Activated naive CD8-positive, alpha-beta T cell treated with anti-CD3 and anti-CD28 coated beads, Interleukin-2, amount 50 U/mL, for 24 hours (primary cell): ENCODE measurements at regions not wholly inside any gene's neighbourhood (a gene's known extent, or its start where the extent isn't known, plus 50 kb on each side); places are given as distances from the start of the nearest gene placed in this dataset.

Experiments
- ATAC-seq: fragments of 150-1000 bp; cut with Tn5 transposase; one replicate; pipeline ENCODE4 v1.10.0; 2021
- DNase-seq: peaks from one replicate; pipeline ENCODE4 v3.0.0; 2021
- H3K27ac Mint-ChIP-seq: one replicate; pipeline ENCODE4 v1.8.0; 2021; ENCODE audit warnings: mild to moderate bottlenecking, mixed read lengths
- H3K27me3 Mint-ChIP-seq: one replicate; pipeline ENCODE4 v1.8.0; 2021; ENCODE audit warnings: mixed read lengths
- H3K36me3 Mint-ChIP-seq: one replicate; pipeline ENCODE4 v1.8.0; 2021; ENCODE audit warnings: low read depth, mixed read lengths
- H3K4me1 Mint-ChIP-seq: one replicate; pipeline ENCODE4 v1.8.0; 2021; ENCODE audit warnings: mixed read lengths
- H3K4me3 Mint-ChIP-seq: one replicate; pipeline ENCODE4 v1.8.0; 2021; ENCODE audit warnings: mild to moderate bottlenecking, moderate library complexity, mixed read lengths
- H3K9me3 Mint-ChIP-seq: one replicate; pipeline ENCODE4 v1.8.0; 2021; ENCODE audit warnings: mixed read lengths

DNA sequence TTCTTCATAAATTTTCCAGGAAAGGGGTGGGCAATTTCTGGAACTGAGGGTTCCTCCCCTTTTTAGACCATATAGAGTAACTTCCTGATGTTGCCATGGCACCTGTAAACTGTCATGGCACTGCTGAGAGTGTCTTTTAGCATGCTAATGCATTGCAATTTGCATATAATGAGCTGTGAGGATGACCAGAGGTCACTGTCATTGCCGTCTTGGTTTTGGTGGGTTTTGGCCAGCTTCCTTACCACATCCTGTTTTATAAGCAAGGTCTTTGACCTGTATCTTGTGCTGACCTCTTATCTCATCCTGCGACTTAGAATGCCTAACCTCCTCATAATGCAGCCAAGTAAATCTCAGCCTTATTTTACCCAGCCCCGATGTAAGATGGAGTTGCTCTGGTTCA is 577.8 kb downstream of the NLGN4X start:
- Mint-ChIP-seq H3K36me3 (no peaks in the 10 kb centered on the region), H3K27me3 (no peaks in the 10 kb centered on the region), H3K4me1 (no peaks in the 10 kb centered on the region), H3K9me3 (peaks cover 9% of the 10 kb centered on the region), H3K27ac (no peak overlapping the region), H3K4me3 (no peak overlapping the region)
- DNase-seq = no peak
- ATAC-seq = no peak

- DNase-seq (no peak), ATAC-seq (no peak)
- no peak overlapping the region for H3K27ac Mint-ChIP-seq
- H3K4me3 Mint-ChIP-seq = no peak overlapping the region
- H3K27me3 Mint-ChIP-seq = no peaks in the 10 kb centered on the region
- H3K9me3 Mint-ChIP-seq = peaks cover 10% of the 10 kb centered on the region
- H3K36me3 Mint-ChIP-seq = no peaks in the 10 kb centered on the region
- no peaks in the 10 kb centered on the region for H3K4me1 Mint-ChIP-seq
Observed at GRCh38 chrX:5648941-5649568, 579.6 kb downstream of the NLGN4X start.

GRCh38 chrX:5646818-5647217 is 581.8 kb downstream of the NLGN4X start:
- no peaks in the 10 kb centered on the region for H3K4me1 Mint-ChIP-seq

DNA sequence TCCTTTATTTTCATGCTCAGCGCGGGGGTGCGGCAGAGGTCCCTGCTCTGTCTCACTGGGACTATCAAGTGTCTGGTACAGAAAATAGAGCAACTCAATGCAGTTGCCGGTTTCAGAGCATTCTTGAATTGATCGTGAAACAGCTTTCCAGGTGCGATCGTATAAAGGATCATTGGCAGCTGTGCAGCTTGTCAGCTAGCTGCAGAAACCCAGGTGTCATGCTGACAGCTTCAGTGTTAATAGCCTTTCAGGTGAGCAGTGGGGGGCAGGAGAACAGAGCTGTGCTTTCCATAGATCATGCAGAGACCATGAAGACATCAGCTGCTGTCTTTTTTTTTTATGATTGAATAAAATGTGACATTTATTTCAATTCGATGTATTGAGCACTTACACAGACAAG is 583.9 kb downstream of the NLGN4X start:
- Mint-ChIP-seq H3K4me1 (no peaks in the 10 kb centered on the region), H3K9me3 (peaks cover 10% of the 10 kb centered on the region), H3K27me3 (no peaks in the 10 kb centered on the region), H3K4me3 (no peak overlapping the region), H3K27ac (no peak overlapping the region), H3K36me3 (no peaks in the 10 kb centered on the region)
- ATAC-seq = no peak
- DNase-seq = no peak

More at GRCh38 chrX:5646818-5647217, 581.8 kb downstream of the NLGN4X start:
- DNase-seq (no peak), ATAC-seq (no peak)
- H3K27me3 Mint-ChIP-seq = no peaks in the 10 kb centered on the region
- H3K27ac Mint-ChIP-seq = no peak overlapping the region
- H3K36me3 Mint-ChIP-seq = no peaks in the 10 kb centered on the region
- H3K4me3 Mint-ChIP-seq = no peak overlapping the region
- H3K9me3 Mint-ChIP-seq = peaks cover 10% of the 10 kb centered on the region

DNA sequence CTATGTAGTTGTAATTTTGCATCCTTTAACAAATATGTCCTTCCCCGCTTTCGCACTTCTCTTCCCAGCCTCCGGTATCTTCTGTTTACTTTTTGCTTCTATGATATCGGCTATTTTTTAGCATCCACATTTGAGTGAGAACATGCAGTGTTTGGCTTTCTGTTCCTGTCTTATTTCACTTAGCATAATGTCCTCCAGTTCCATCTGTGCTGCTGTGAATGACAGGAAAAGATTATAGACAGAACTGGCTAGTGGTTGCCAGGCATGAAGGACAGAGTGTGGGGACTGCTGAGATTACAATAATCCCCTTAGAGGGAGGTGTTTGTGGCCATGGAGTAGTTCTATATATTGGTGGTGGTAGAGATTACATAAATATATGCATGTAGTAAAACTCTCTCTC is 588.6 kb downstream of the NLGN4X start:
- DNase-seq (no peak), ATAC-seq (no peak)
- H3K9me3 Mint-ChIP-seq = no peaks in the 10 kb centered on the region
- H3K27me3 Mint-ChIP-seq = no peaks in the 10 kb centered on the region
- H3K4me3 Mint-ChIP-seq = no peak overlapping the region
- no peaks in the 10 kb centered on the region for H3K4me1 Mint-ChIP-seq
- H3K36me3 Mint-ChIP-seq = no peaks in the 10 kb centered on the region
- H3K27ac Mint-ChIP-seq = no peak overlapping the region

- Mint-ChIP-seq H3K9me3 (no peaks in the 10 kb centered on the region), H3K27ac (no peak overlapping the region), H3K27me3 (no peaks in the 10 kb centered on the region), H3K4me1 (no peaks in the 10 kb centered on the region), H3K4me3 (no peak overlapping the region), H3K36me3 (no peaks in the 10 kb centered on the region)
- DNase-seq (no peak), ATAC-seq (no peak)
Observed at GRCh38 chrX:5638572-5638971, 590.1 kb downstream of the NLGN4X start.

DNA sequence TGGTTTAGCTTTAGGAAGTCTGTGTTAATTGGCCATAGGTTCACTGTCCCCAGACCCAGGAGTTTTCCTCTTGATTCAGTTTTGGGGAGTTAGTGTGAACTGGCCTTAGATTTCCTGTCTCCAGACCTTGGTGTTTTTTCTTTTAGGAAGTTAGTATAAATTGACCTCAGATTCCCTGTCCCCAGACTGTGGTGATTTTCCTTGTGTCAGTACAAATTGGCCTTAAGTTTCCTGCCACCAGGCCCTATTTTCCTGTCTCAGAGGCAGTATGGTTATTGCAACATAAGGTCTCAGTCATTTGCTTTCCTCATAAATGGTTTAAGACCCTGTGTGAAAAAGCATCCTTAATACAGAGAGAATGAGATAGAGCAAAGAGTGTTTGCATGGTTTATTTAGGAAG is 595.8 kb downstream of the NLGN4X start:
- no peak for DNase-seq
- Mint-ChIP-seq H3K36me3 (no peaks in the 10 kb centered on the region), H3K9me3 (no peaks in the 10 kb centered on the region), H3K4me1 (no peaks in the 10 kb centered on the region), H3K4me3 (no peak overlapping the region), H3K27ac (no peak overlapping the region), H3K27me3 (no peaks in the 10 kb centered on the region)
- ATAC-seq = no peak

- H3K4me3 Mint-ChIP-seq = no peak overlapping the region
- DNase-seq (no peak), ATAC-seq (no peak)
- no peaks in the 10 kb centered on the region for H3K9me3 Mint-ChIP-seq
- no peaks in the 10 kb centered on the region for H3K4me1 Mint-ChIP-seq
- H3K27me3 Mint-ChIP-seq = no peaks in the 10 kb centered on the region
- no peak overlapping the region for H3K27ac Mint-ChIP-seq
- H3K36me3 Mint-ChIP-seq = no peaks in the 10 kb centered on the region
Observed at GRCh38 chrX:5632061-5632614, 596.5 kb downstream of the NLGN4X start.

GRCh38 chrX:5617666-5618065 is 611.0 kb downstream of the NLGN4X start:
- ATAC-seq = no peak
- Mint-ChIP-seq H3K27me3 (no peaks in the 10 kb centered on the region), H3K9me3 (no peaks in the 10 kb centered on the region), H3K27ac (no peak overlapping the region), H3K4me1 (no peaks in the 10 kb centered on the region), H3K36me3 (no peaks in the 10 kb centered on the region), H3K4me3 (no peak overlapping the region)
- no peak for DNase-seq

GRCh38 chrX:5595570-5595969 is 633.1 kb downstream of the NLGN4X start:
- no peaks in the 10 kb centered on the region for H3K4me1 Mint-ChIP-seq
- H3K36me3 Mint-ChIP-seq = no peaks in the 10 kb centered on the region
- no peak overlapping the region for H3K27ac Mint-ChIP-seq
- H3K27me3 Mint-ChIP-seq = no peaks in the 10 kb centered on the region
- no peak for DNase-seq
- ATAC-seq = no peak
- no peak overlapping the region for H3K4me3 Mint-ChIP-seq
- no peaks in the 10 kb centered on the region for H3K9me3 Mint-ChIP-seq

- H3K4me1 Mint-ChIP-seq = no peaks in the 10 kb centered on the region
- DNase-seq = no peak
- ATAC-seq = no peak
- H3K4me3 Mint-ChIP-seq = no peak overlapping the region
- H3K36me3 Mint-ChIP-seq = no peaks in the 10 kb centered on the region
- H3K9me3 Mint-ChIP-seq = no peaks in the 10 kb centered on the region
- H3K27ac Mint-ChIP-seq = no peak overlapping the region
- no peaks in the 10 kb centered on the region for H3K27me3 Mint-ChIP-seq
Observed at GRCh38 chrX:5586726-5587125, 641.9 kb downstream of the NLGN4X start.

GRCh38 chrX:5575407-5575806 is 653.3 kb downstream of the NLGN4X start:
- Mint-ChIP-seq H3K4me3 (no peak overlapping the region), H3K4me1 (no peaks in the 10 kb centered on the region), H3K36me3 (no peaks in the 10 kb centered on the region), H3K9me3 (no peaks in the 10 kb centered on the region), H3K27ac (no peak overlapping the region), H3K27me3 (no peaks in the 10 kb centered on the region)
- ATAC-seq (no peak), DNase-seq (no peak)

GRCh38 chrX:5568934-5569333 is 659.7 kb downstream of the NLGN4X start:
- Mint-ChIP-seq H3K4me1 (no peaks in the 10 kb centered on the region), H3K4me3 (no peak overlapping the region), H3K27ac (no peak overlapping the region), H3K36me3 (no peaks in the 10 kb centered on the region), H3K27me3 (no peaks in the 10 kb centered on the region), H3K9me3 (no peaks in the 10 kb centered on the region)
- DNase-seq (no peak), ATAC-seq (no peak)

DNA sequence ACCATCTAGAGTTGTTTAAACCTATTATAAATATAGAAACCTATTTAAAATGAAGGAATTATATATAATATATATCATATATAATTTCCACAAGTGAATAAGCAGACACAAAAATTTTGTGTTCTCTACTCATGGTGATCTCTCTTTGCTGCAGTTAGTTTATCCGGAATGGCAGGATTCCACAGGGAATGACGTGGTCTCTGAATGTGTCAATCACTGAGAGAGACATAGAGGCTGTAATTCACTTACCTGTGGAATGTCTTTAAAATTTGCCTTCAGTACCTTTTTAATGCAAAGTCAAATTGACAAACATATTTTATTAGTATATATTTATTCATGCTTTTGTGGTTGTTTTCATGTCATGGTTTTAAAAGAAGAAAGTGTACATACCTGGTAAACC is 669.3 kb downstream of the NLGN4X start:
- Mint-ChIP-seq H3K27me3 (no peaks in the 10 kb centered on the region), H3K4me1 (no peaks in the 10 kb centered on the region), H3K4me3 (no peak overlapping the region), H3K9me3 (peaks cover 8% of the 10 kb centered on the region), H3K36me3 (no peaks in the 10 kb centered on the region), H3K27ac (no peak overlapping the region)
- ATAC-seq (no peak), DNase-seq (no peak)

DNA sequence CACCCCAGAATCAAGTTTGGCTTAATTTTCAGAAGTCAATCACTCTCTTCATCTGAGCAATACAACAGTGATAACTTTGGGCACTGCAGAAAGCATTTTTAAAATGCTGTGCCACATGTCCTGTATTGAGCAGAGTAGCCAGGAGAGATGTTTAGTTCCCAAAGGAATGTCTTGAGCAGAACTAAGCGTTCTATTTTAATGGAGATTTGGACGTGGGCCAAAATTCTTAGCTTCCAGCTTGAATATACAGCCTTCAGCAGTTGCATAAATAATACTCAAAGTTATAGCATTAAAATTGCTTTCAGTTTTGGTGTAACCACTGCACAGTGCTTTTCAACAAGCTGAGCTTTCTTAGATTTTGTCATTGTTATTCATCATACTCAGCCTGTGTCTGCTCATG is 679.2 kb downstream of the NLGN4X start:
- Mint-ChIP-seq H3K9me3 (peaks cover 4% of the 10 kb centered on the region), H3K27me3 (no peaks in the 10 kb centered on the region), H3K36me3 (no peaks in the 10 kb centered on the region), H3K4me3 (no peak overlapping the region), H3K4me1 (no peaks in the 10 kb centered on the region), H3K27ac (no peak overlapping the region)
- DNase-seq (no peak), ATAC-seq (no peak)

DNA sequence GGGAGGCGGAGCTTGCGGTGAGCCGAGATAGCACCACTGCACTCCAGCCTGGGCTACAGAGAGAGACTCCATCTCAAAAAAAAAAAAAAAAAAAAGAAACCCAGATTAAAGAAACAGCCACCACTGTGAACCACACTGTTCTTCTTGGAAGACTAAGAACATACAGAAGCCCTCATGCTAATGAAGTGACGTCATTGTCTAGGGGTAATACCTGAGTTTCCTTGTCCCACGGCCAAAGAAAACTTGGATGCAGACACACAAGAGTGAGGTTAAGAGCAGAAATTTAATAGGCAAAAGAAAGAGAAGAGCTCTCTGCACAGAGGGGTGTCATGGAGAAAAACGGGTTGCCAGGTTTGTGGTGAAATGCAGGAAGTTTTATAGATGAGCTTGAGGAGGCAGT is 691.6 kb downstream of the NLGN4X start:
- no peaks in the 10 kb centered on the region for H3K27me3 Mint-ChIP-seq
- ATAC-seq (no peak), DNase-seq (no peak)
- H3K9me3 Mint-ChIP-seq = no peaks in the 10 kb centered on the region
- H3K27ac Mint-ChIP-seq = no peak overlapping the region
- H3K4me3 Mint-ChIP-seq = no peak overlapping the region
- no peaks in the 10 kb centered on the region for H3K4me1 Mint-ChIP-seq
- H3K36me3 Mint-ChIP-seq = no peaks in the 10 kb centered on the region
